OCI-LY1 (cell line): ENCODE measurements at regions not wholly inside any gene's neighbourhood (a gene's known extent, or its start where the extent isn't known, plus 50 kb on each side); places are given as distances from the start of the nearest gene placed in this dataset.

ENCODE experiments used
- H2AFZ ChIP-seq: fragments of 200-600 bp; sonication (generic), shearing (Covaris generic); 2 replicates; pipeline ENCODE4 v1.6.0; 2014; ENCODE audit warnings: antibody characterized with exemption, mild to moderate bottlenecking, low read length
- H3F3A ChIP-seq: fragments of 200-600 bp; sonication (generic), shearing (Covaris generic); 2 replicates; pipeline ENCODE4 v1.6.0; 2014; ENCODE audit warnings: mild to moderate bottlenecking, antibody characterized with exemption, low read length, moderate library complexity; ENCODE audit not compliant: insufficient read depth
- H3K27ac ChIP-seq: fragments of 200-600 bp; sonication (generic); 2 replicates; pipeline ENCODE4 v1.5.1; 2014; ENCODE audit warnings: low read length, mixed run types, mild to moderate bottlenecking, low read depth; ENCODE audit not compliant: poor library complexity, severe bottlenecking
- H3K27me3 ChIP-seq: fragments of 200-600 bp; sonication (generic); 2 replicates; pipeline ENCODE4 v1.6.0; 2014; ENCODE audit warnings: antibody characterized with exemption, mild to moderate bottlenecking, low read length, moderate library complexity; ENCODE audit not compliant: insufficient read depth
- H3K36me3 ChIP-seq: fragments of 200-600 bp; sonication (generic); 2 replicates; pipeline ENCODE4 v1.6.1; 2014; ENCODE audit warnings: mild to moderate bottlenecking, antibody characterized with exemption, low read length, moderate library complexity, mixed read lengths; ENCODE audit not compliant: insufficient read depth
- H3K4me1 ChIP-seq: fragments of 200-600 bp; sonication (generic); 2 replicates; pipeline ENCODE4 v1.5.1; 2014; ENCODE audit warnings: mild to moderate bottlenecking, low read length, moderate library complexity; ENCODE audit not compliant: insufficient read depth, severe bottlenecking
- H3K4me2 ChIP-seq: fragments of 200-600 bp; sonication (generic), shearing (Covaris generic); 2 replicates; pipeline ENCODE4 v1.6.1; 2014; ENCODE audit warnings: low read length
- H3K4me3 ChIP-seq: fragments of 200-600 bp; sonication (generic); 2 replicates; pipeline ENCODE4 v1.5.1; 2014; ENCODE audit warnings: low read length, low read depth, mild to moderate bottlenecking, mixed read lengths; ENCODE audit not compliant: poor library complexity, severe bottlenecking
- H3K79me2 ChIP-seq: fragments of 200-600 bp; shearing (Covaris generic); 2 replicates; pipeline ENCODE4 v1.6.1; 2016; ENCODE audit warnings: mixed run types, low read length, mixed read lengths; ENCODE audit not compliant: insufficient read depth
- H3K9ac ChIP-seq: fragments of 200-600 bp; sonication (generic), shearing (Covaris generic); 2 replicates; pipeline ENCODE4 v1.6.1; 2014; ENCODE audit warnings: mild to moderate bottlenecking, low read length, mixed read lengths
- H3K9me2 ChIP-seq: fragments of 200-600 bp; sonication (generic), shearing (Covaris generic); 2 replicates; pipeline ENCODE4 v1.6.1; 2014; ENCODE audit warnings: low read depth, mild to moderate bottlenecking, low read length, mixed read lengths
- H3K9me3 ChIP-seq: fragments of 200-600 bp; shearing (Covaris generic); 2 replicates; pipeline ENCODE4 v1.6.1; 2014; ENCODE audit warnings: low read length, mixed read lengths
- H4K20me1 ChIP-seq: fragments of 200-600 bp; sonication (generic), shearing (Covaris generic); 2 replicates; pipeline ENCODE4 v1.6.0; 2016; ENCODE audit warnings: mild to moderate bottlenecking, low read length; ENCODE audit not compliant: insufficient read depth
- EZH2 ChIP-seq: fragments of 200-600 bp; sonication (generic), shearing (Covaris generic); IDR thresholded peaks from 2 replicates; pipeline ENCODE4 v1.8.0; 2017; ENCODE audit warnings: borderline replicate concordance, mixed run types, mild to moderate bottlenecking, antibody characterized with exemption, low read length, moderate library complexity, mixed read lengths
- TF ChIP-seq, protein P1 (sequence below): fragments of 200-600 bp; sonication (generic), shearing (Covaris generic); IDR thresholded peaks from 2 replicates; pipeline ENCODE4 v1.5.1; 2017; ENCODE audit warnings: mild to moderate bottlenecking, antibody characterized with exemption, low read length, moderate library complexity, mixed read lengths

DNA sequence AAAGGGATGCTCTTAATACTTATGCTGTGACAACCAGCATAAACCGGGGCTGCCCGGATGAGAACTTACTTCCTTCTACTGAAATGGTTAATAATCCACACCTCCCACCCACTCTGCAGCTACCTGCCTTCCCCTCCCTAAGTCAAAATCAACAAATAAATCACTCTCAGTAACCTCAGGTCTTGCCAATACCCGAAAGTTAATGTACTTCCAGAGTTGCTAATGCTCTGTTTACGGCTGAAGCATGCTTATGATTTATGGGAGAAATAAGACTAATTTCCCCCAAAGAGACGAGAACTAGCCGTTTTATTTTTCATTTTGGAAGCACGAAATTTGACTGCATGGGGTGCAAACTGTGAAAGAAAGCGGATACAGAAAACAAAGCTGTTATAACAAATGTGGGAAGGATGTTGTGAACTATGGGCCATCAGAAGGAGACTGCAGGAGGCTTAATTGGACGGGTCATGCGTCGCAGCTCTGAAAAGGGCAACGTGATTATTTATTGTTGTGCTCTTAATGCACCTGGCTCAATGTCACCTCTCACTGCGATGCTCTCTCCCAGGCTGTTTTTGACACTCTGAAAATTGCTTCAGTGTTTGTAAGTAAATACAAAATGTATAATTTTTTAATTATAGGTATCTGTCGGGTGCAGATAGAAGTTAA lies 114.0 kb upstream of the SLC7A1 start:
- Histone ChIP-seq H3K9me2 (no peaks in the 10 kb centered on the region), H3K4me1 (no peaks in the 10 kb centered on the region), H3K27me3 (no peaks in the 10 kb centered on the region; the same call in 1 of the 2 replicates), H3K4me2 (no peak overlapping the region), H3K79me2 (no peaks in the 10 kb centered on the region), H4K20me1 (no peaks in the 10 kb centered on the region), H3K4me3 (no peak overlapping the region), H3K36me3 (no peaks in the 10 kb centered on the region), H3F3A (no peaks in the 10 kb centered on the region), H3K9me3 (no peaks in the 10 kb centered on the region), H2AFZ (no peak overlapping the region), H3K27ac (no peak overlapping the region), H3K9ac (no peak overlapping the region)
- TF ChIP-seq EZH2, result no peak
- TF ChIP-seq, protein P1, sequence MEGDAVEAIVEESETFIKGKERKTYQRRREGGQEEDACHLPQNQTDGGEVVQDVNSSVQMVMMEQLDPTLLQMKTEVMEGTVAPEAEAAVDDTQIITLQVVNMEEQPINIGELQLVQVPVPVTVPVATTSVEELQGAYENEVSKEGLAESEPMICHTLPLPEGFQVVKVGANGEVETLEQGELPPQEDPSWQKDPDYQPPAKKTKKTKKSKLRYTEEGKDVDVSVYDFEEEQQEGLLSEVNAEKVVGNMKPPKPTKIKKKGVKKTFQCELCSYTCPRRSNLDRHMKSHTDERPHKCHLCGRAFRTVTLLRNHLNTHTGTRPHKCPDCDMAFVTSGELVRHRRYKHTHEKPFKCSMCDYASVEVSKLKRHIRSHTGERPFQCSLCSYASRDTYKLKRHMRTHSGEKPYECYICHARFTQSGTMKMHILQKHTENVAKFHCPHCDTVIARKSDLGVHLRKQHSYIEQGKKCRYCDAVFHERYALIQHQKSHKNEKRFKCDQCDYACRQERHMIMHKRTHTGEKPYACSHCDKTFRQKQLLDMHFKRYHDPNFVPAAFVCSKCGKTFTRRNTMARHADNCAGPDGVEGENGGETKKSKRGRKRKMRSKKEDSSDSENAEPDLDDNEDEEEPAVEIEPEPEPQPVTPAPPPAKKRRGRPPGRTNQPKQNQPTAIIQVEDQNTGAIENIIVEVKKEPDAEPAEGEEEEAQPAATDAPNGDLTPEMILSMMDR, result no peak

DNA sequence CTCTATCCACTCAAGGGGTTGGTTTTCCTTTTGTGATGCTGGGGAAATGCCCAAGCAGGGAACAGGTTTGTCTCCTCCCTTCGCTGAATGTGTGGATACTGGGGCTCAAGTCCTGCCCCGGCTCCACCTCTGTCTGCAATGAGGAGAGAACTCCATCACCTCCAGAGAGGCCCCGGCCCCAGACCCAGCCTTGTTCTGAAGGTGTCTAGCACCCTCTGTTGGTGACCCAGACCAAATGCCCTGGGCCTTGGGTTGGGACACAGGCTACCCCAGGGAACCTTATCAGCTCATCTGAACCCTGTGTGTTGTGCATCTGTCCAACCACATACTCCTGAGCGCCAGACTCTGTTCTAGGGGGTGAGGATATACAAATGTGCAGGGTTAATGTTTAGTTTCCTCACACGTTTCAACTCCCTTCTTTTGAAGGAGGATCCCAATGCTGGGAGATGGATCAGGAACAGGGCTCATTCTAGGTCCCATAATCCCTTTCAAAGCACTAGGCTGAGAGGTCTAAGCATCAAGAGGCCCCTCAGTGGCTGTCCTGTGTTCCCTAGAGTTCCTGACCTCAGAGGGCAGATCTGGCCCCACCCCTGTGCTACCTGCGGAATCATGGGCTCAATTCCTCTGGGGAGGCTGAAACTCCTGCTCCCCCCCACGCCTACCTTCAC lies 112.5 kb upstream of the SLC7A1 start:
- Histone ChIP-seq H3K4me1 (no peaks in the 10 kb centered on the region), H3K27ac (no peak overlapping the region), H3K4me2 (no peak overlapping the region), H3K9ac (no peak overlapping the region), H2AFZ (no peak overlapping the region), H3K9me2 (no peaks in the 10 kb centered on the region), H3K27me3 (no peaks in the 10 kb centered on the region; the same call in 1 of the 2 replicates), H3F3A (no peaks in the 10 kb centered on the region), H3K4me3 (no peak overlapping the region), H4K20me1 (no peaks in the 10 kb centered on the region), H3K36me3 (no peaks in the 10 kb centered on the region), H3K79me2 (no peaks in the 10 kb centered on the region), H3K9me3 (no peaks in the 10 kb centered on the region)
- TF ChIP-seq, protein P1, result peak; percentile 78
- TF ChIP-seq EZH2, result no peak

DNA sequence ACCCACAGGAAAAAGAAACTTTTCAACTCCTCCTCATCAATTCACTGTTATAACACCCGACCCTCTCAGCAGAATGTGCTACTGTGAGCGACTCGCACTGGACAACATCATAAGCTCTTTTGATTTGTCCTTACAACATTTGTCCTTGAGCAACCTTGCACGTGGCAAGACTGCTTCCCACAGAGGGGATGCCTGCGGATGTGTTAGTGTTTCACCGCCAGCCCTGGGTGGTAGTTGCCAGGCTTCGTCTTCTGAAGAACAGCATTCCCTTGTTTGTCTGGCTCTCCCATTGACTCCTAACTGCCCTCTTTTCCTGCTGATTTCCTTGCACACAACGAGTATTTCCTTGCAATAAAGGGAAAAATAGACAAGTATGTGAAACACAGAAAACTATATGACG lies 111.4 kb upstream of the SLC7A1 start:
- Histone ChIP-seq H3K4me1 (no peaks in the 10 kb centered on the region), H3K79me2 (no peaks in the 10 kb centered on the region), H3K9me3 (no peaks in the 10 kb centered on the region), H3K9me2 (no peaks in the 10 kb centered on the region), H3K4me2 (no peak overlapping the region), H2AFZ (no peak overlapping the region), H3F3A (no peaks in the 10 kb centered on the region), H3K4me3 (no peak overlapping the region), H3K27ac (no peak overlapping the region), H3K9ac (no peak overlapping the region), H4K20me1 (no peaks in the 10 kb centered on the region), H3K27me3 (no peaks in the 10 kb centered on the region; the same call in 1 of the 2 replicates), H3K36me3 (no peaks in the 10 kb centered on the region)
- TF ChIP-seq, protein P1, result no peak
- TF ChIP-seq EZH2, result no peak
